GM18907 (cell line): ENCODE measurements at regions not wholly inside any gene's neighbourhood (a gene's known extent, or its start where the extent isn't known, plus 50 kb on each side); places are given as distances from the start of the nearest gene placed in this dataset.
"Not testable (repeated sequence)": the region's sequence is repeated elsewhere in the genome, so short reads cannot be mapped to it uniquely, and the experiment has no call there.

Experiments
- ATAC-seq: cut with Tn5 transposase; IDR thresholded peaks from one replicate; pipeline ENCODE4 v1.9.1; 2021; ENCODE audit warnings: mild to moderate bottlenecking, moderate library complexity; ENCODE audit not compliant: unreplicated experiment

DNA sequence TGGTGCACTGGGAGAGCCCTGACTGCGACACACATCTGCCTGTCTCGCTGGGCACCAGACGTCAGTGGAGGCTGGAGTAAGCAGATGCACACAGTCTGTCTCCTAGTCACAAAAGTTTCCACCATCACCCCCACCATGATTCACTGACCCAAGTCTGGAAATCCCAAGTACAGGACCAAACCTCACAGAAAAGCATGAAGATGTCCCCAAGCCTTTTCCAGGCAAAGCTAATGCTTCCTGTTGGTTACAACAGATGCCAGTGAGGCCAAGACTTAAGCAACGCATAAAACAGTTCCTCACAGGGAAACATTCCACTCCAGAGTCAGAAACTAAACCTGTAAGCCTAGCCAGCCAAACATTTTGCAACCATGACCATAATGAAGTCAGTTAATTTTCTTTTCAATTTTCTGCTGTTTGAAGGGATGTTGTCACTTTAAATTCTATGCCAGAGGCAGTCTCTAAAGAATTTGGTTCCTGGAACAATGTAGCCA lies 259.3 kb upstream of the SLC30A5 start:
- ATAC-seq, result no peak

- ATAC-seq, result no peak
Measured at GRCh38 chr5:68838157-68838718, 255.6 kb upstream of the SLC30A5 start.

DNA sequence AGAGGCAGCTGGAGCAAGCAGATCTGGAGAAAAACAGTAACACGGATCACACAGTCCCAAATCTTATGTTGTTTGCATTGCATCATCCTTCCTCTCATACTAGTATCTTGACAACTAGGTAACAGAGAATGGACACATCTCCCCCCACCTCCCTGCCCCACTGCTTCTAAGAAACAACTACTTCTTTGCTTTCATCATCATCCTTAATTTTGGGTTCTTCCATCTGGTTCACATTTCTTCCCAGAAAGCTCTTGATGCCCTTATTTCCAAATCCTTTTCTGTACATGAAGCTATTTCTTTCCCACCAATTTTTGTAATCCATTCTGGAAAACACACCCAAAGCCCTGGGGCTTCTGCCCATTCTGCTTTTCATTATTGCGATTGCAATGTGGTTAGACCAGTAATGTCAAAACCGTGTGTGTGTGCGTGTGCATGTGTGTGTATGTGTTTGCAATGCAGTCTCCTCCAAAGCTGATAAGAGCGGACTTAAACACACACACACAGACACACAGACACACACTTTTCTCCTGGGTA lies 254.7 kb upstream of the SLC30A5 start:
- no peak for ATAC-seq

- ATAC-seq, result no peak
Measured at GRCh38 chr5:68843624-68844364, 250.0 kb upstream of the SLC30A5 start.

DNA sequence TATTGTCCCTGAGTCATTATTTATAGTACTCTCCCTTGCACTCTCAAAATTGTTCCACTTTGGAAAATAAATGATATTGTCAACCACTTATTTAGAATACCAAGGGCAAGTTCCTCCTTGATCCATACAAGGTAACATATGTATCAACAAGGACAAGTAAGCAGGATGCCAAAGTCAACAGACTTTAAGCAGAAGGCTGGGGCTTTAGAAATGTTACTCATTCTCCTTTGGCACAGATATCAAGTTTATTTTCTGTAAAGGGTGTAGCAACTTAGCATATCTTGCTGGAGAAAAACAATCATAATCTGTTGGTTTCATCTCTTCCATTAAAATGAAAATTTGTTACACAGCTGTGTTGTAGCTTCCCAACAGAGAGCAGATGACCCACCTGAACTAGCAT lies 248.7 kb upstream of the SLC30A5 start:
- no peak for ATAC-seq

GRCh38 chr5:68846828-68847227 lies 247.0 kb upstream of the SLC30A5 start:
- ATAC-seq, result no peak

GRCh38 chr5:68848091-68848490 lies 245.7 kb upstream of the SLC30A5 start:
- ATAC-seq, result no peak

DNA sequence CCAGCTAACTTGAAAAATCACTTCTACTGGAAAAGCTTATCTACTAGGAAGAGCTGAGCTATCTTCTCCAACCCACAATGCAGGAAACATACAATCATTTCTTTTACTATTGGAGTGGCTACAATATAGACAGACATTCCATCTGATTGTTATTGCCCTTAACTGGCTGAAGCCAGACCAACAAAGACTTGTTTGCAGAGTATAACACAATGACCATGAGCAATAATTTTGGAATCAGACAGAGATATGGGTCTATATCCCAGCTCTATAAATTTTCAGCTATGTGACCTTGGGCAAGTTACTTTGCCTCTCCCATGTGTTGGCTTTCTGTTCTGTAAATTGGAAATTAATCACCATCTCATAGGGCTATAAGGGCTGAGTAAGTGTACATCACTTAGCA lies 244.7 kb upstream of the SLC30A5 start:
- ATAC-seq, result no peak

DNA sequence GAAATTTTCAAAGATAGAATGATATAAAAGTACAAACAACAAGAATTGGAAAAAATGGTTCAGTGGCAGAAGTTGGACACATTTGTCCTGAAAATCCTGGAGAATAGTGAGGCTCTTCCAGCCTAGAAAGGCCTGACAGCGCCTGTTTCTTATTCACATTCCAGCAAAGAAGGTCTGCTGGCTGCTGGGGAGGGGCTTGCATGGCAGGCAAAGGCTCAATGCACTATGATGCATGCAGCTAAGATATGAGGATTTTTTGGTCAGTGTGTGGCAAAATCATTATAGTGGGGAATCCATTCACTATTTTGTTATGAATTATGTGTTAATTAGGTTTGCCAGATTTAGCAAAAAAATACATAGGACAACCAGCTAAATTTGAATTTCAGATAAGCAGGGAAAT lies 243.9 kb upstream of the SLC30A5 start:
- no peak for ATAC-seq

- ATAC-seq, result no peak
Measured at GRCh38 chr5:68861099-68861498, 232.7 kb upstream of the SLC30A5 start.

DNA sequence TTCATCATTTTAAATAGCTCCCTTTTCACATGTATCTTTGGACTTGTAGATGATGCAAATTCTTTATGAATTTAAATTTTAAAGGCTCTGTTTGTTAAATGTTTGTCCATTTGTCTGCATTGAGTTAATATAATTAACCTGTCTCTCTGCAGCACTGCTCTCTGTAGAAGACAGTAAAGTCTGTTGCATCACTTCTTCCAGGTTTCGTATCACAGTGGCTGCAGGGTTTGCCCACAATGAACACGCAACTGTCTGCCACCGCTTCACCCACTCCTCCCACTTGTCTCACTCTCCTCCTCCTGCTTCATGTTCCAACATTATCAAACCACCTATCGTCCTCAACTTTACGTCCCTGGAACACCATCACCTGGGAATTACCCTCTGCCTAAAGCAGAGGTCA lies 231.3 kb upstream of the SLC30A5 start:
- no peak for ATAC-seq

GRCh38 chr5:68865192-68865591 lies 228.6 kb upstream of the SLC30A5 start:
- not testable (repeated sequence) for ATAC-seq

DNA sequence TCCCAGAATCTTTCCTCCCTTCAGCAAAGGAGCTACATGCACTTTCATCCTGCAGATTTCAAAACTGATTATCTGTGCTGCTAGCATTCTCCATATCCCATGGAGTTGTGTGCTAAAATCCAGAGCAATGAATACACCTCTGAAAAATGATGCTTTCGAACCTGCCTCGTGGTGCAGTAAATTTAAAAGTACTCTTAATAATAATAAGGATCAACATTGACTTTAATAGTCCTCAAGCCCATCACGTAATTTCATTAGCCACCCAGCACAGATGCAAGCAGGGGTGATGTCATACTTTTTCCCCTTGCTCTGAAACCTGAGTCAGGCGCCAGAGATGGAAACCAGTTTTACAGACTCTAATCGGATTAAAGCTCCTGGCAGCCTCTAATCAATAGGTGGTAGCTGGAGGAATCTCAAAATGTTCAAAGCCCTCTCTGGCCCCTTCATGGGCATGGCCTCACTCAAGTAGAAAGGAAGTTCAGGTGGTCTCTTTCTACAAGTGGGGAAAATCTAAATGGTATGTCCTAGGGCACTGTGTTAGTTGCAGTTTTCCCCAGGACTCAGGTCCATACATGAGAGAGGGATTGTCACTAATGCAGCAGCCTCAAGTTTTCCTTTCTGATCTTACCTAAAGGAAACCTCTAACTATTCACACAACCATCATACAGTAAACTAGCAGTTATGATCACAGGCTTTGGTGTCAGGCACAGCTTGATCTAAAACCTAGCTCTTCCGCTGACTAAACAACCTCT lies 221.6 kb upstream of the SLC30A5 start:
- no peak for ATAC-seq

DNA sequence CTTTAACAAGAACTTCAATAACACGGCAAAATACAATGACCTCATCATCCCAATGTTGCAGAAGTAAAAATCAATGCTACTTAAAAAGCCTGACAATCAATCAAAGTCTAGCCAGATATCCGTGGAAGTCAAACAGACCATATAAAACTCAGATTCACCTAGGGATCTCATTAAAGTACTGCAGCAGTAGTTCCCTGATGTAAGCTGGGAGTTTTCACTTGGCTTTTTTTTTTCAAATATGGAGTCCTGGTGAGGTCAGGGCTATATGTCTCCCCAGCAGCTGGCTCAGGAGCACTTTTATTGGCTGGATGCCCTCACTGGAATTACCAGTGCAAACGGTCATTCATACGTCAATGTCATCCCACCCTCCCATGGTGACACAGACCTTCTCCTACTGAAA lies 220.6 kb upstream of the SLC30A5 start:
- no peak for ATAC-seq

DNA sequence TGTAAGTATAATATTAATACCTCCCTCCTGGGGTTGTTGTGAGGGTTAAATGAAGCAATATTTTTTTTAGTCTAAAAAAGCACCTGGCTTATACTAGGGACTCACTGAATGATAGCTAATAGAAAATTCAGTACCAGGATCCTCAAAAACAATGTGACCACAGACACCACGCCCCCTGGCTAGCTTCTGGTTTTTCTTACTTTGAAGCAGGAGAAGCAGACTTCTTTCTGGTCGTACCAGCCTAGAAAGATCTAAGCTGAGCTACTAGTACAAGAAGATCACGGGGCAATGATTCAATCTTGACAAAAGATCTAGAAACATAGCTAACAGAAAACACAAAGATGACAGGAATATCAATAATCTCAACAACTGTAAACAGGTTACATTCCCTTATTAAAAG lies 218.5 kb upstream of the SLC30A5 start:
- no peak for ATAC-seq

DNA sequence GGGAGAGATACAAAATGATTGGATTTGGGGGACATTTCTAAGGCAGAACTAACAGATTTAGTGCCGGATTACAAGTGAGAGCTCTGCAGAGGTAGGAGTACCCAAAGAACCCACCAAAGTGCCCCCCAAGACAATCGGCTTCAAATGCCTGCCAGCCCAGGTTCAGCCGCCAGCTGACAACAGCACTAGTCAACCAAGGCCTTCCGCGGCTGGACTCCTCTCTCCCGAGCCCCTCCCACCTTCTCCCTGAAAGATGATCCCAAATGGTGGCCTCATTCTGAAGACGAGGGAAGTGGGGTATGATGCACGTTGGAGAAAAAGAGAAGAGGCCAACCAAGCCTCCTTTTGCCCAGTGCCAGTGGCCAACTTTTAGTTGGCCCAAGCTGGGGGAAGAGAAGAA lies 210.4 kb upstream of the SLC30A5 start:
- ATAC-seq, result no peak

- ATAC-seq, result no peak
Measured at GRCh38 chr5:68884144-68884754, 209.6 kb upstream of the SLC30A5 start.

DNA sequence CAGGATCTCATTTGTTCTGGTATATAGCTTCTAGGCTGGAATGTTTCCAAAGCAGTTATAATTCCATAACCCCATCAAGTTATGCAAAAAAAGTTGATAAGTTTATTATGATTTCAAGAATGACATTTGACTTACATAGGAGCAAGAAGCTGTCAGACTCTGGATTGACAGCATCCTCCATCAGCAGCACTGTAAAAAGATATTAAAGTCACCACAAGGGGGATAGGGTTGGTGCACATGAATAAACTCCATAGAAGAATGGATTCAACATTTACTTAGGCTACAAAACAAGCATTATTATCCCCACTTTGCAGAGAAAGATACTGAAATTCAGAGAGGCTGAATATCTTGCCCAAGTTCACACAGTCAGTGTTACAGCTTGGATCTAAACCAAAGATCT lies 208.9 kb upstream of the SLC30A5 start:
- ATAC-seq, result peak; percentile 54

DNA sequence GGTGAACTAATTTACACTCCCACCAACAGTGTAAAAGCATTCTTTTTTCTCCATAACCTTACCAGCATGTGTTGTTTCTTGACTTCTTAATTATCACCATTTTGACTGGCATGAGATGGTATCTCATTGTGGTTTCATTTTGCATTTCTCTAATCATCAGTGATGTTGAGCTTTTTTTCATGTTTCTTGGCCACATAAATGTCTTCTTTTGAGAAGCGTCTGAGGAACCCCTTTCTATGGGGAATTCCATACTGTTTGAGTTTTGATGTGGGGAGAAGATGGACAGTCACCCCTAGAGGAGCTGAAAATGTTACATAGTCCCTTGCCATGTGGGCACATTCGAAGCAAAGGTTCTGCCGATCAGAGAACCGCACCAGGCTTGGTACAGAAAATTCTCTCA lies 207.0 kb upstream of the SLC30A5 start:
- no peak for ATAC-seq

DNA sequence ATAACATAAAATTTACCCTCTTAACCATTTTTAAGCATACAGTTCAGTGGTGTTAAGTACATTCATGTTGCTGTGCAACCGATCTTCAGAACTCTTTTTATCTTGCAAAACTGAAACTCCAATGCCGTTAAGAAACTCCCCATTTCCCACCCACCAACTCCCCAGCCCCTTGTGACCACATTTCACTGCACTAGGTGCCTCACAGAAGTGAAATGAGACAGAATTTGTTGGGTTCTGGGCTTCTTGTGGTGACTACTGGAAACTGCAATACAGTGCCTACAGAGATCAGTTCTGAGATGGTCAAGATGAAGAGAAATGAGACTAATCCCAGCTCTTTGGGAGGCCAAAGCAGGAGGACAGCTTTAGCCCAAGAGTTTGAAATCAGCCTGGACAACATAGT lies 202.1 kb upstream of the SLC30A5 start:
- ATAC-seq, result no peak

DNA sequence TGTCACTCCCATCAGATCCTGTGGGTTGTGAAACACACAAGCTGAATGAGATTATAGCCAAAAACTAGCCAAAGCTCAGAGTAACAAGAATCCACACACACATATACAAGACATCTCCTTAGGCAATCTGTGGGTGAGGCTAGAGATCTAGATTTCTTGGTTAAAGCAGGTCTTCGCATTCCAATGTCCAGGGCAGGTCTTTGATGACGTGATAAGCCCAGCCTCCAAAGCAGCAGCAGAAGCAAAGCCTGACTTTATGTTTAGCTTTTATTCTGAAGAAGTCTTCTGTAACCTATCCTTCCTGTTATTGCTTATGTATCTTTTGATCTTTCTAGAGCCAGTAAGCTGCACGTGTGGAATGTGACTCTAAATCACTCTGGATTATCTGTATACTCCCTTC lies 199.1 kb upstream of the SLC30A5 start:
- ATAC-seq, result no peak
